ENCODE measurements at regions not wholly inside any gene's neighbourhood (a gene's known extent, or its start where the extent isn't known, plus 50 kb on each side); places are given as distances from the start of the nearest gene placed in this dataset.

- no peak for TF ChIP-seq CTCF (conservative IDR thresholded peaks at IDR 0.05; ENCODE audit: low read depth, low read length)
- H3K4me3 ChIP-seq (ENCODE audit: low read depth, low read length), result no peak overlapping the region
- no peak for DNase-seq (ENCODE audit: low read depth)
These were observed 631.7 kb downstream of the SMARCA1 start for GRCh38 chrX:128891554-128891953.

GRCh38 chrX:128884430-128884829 is 638.9 kb downstream of the SMARCA1 start:
- no peak overlapping the region for H3K4me3 ChIP-seq (ENCODE audit: low read depth, low read length)
- no peak for DNase-seq (ENCODE audit: low read depth)
- no peak for TF ChIP-seq CTCF (conservative IDR thresholded peaks at IDR 0.05; ENCODE audit: low read depth, low read length)

- no peak for TF ChIP-seq CTCF (conservative IDR thresholded peaks at IDR 0.05; ENCODE audit: low read depth, low read length)
- no peak overlapping the region for H3K4me3 ChIP-seq (ENCODE audit: low read depth, low read length)
- DNase-seq (ENCODE audit: low read depth), result no peak
These were observed 639.6 kb downstream of the SMARCA1 start for GRCh38 chrX:128883650-128884049.

- no peak overlapping the region for H3K4me3 ChIP-seq (ENCODE audit: low read depth, low read length)
- no peak for TF ChIP-seq CTCF (conservative IDR thresholded peaks at IDR 0.05; ENCODE audit: low read depth, low read length)
- no peak for DNase-seq (ENCODE audit: low read depth)
These were observed 652.9 kb downstream of the SMARCA1 start for GRCh38 chrX:128870361-128870760.

GRCh38 chrX:128862557-128862956 is 660.7 kb downstream of the SMARCA1 start:
- H3K4me3 ChIP-seq (ENCODE audit: low read depth, low read length), result no peak overlapping the region
- no peak for DNase-seq (ENCODE audit: low read depth)
- no peak for TF ChIP-seq CTCF (conservative IDR thresholded peaks at IDR 0.05; ENCODE audit: low read depth, low read length)

- no peak for DNase-seq (ENCODE audit: low read depth)
- no peak for TF ChIP-seq CTCF (conservative IDR thresholded peaks at IDR 0.05; ENCODE audit: low read depth, low read length)
- no peak overlapping the region for H3K4me3 ChIP-seq (ENCODE audit: low read depth, low read length)
These were observed 674.9 kb downstream of the SMARCA1 start for GRCh38 chrX:128848374-128848773.

- no peak for DNase-seq (ENCODE audit: low read depth)
- H3K4me3 ChIP-seq (ENCODE audit: low read depth, low read length), result no peak overlapping the region
- TF ChIP-seq CTCF (conservative IDR thresholded peaks at IDR 0.05; ENCODE audit: low read depth, low read length), result no peak
These were observed 676.9 kb downstream of the SMARCA1 start for GRCh38 chrX:128846385-128846784.

Measured in epithelial cell of proximal tubule (primary cell).